ENCODE measurements at regions not wholly inside any gene's neighbourhood (a gene's known extent, or its start where the extent isn't known, plus 50 kb on each side); places are given as distances from the start of the nearest gene placed in this dataset.

- H3K9ac ChIP-seq (ENCODE audit: low read depth, low read length): no peak overlapping the region
- H3K4me3 ChIP-seq (ENCODE audit: low read depth, low read length): no peak overlapping the region
- H3K4me1 ChIP-seq (ENCODE audit: control insufficient read depth, insufficient read depth, low read length): peaks cover 11% of the 10 kb centered on the region
- no peaks in the 10 kb centered on the region for H3K27me3 ChIP-seq (ENCODE audit: control insufficient read depth, insufficient read depth, low read length)
- H3K9me3 ChIP-seq (ENCODE audit: control insufficient read depth, insufficient read depth, low read length): no peaks in the 10 kb centered on the region
- no peaks in the 10 kb centered on the region for H3K36me3 ChIP-seq (ENCODE audit: control insufficient read depth, insufficient read depth, low read length)
Observed at GRCh38 chr1:61000327-61000726, 82.0 kb upstream of the NFIA start.

- Histone ChIP-seq H3K9me3 (ENCODE audit: control insufficient read depth, insufficient read depth, low read length) (no peaks in the 10 kb centered on the region), H3K9ac (ENCODE audit: low read depth, low read length) (no peak overlapping the region)
Observed at GRCh38 chr1:60998786-60999185, 83.6 kb upstream of the NFIA start.

GRCh38 chr1:60994828-60995492 lies 87.4 kb upstream of the NFIA start:
- no peak overlapping the region for H3K9ac ChIP-seq (ENCODE audit: low read depth, low read length)
- no peaks in the 10 kb centered on the region for H3K36me3 ChIP-seq (ENCODE audit: control insufficient read depth, insufficient read depth, low read length)
- no peaks in the 10 kb centered on the region for H3K9me3 ChIP-seq (ENCODE audit: control insufficient read depth, insufficient read depth, low read length)
- no peaks in the 10 kb centered on the region for H3K4me1 ChIP-seq (ENCODE audit: control insufficient read depth, insufficient read depth, low read length)
- no peak overlapping the region for H3K4me3 ChIP-seq (ENCODE audit: low read depth, low read length)
- no peaks in the 10 kb centered on the region for H3K27me3 ChIP-seq (ENCODE audit: control insufficient read depth, insufficient read depth, low read length)

More at GRCh38 chr1:60998786-60999185, 83.6 kb upstream of the NFIA start:
- Histone ChIP-seq H3K4me3 (ENCODE audit: low read depth, low read length) (no peak overlapping the region), H3K27me3 (ENCODE audit: control insufficient read depth, insufficient read depth, low read length) (no peaks in the 10 kb centered on the region), H3K4me1 (ENCODE audit: control insufficient read depth, insufficient read depth, low read length) (no peaks in the 10 kb centered on the region), H3K36me3 (ENCODE audit: control insufficient read depth, insufficient read depth, low read length) (no peaks in the 10 kb centered on the region)

- Histone ChIP-seq H3K9me3 (ENCODE audit: control insufficient read depth, insufficient read depth, low read length) (no peaks in the 10 kb centered on the region), H3K4me1 (ENCODE audit: control insufficient read depth, insufficient read depth, low read length) (no peaks in the 10 kb centered on the region), H3K36me3 (ENCODE audit: control insufficient read depth, insufficient read depth, low read length) (no peaks in the 10 kb centered on the region), H3K9ac (ENCODE audit: low read depth, low read length) (no peak overlapping the region), H3K27me3 (ENCODE audit: control insufficient read depth, insufficient read depth, low read length) (no peaks in the 10 kb centered on the region), H3K4me3 (ENCODE audit: low read depth, low read length) (no peak overlapping the region)
Observed at GRCh38 chr1:60994369-60994768, 88.0 kb upstream of the NFIA start.

GRCh38 chr1:60992165-60992564 lies 90.2 kb upstream of the NFIA start:
- no peaks in the 10 kb centered on the region for H3K36me3 ChIP-seq (ENCODE audit: control insufficient read depth, insufficient read depth, low read length)

GRCh38 chr1:60990714-60991090 lies 91.7 kb upstream of the NFIA start:
- H3K9ac ChIP-seq (ENCODE audit: low read depth, low read length): no peak overlapping the region
- H3K4me1 ChIP-seq (ENCODE audit: control insufficient read depth, insufficient read depth, low read length): no peaks in the 10 kb centered on the region
- no peaks in the 10 kb centered on the region for H3K36me3 ChIP-seq (ENCODE audit: control insufficient read depth, insufficient read depth, low read length)
- H3K9me3 ChIP-seq (ENCODE audit: control insufficient read depth, insufficient read depth, low read length): no peaks in the 10 kb centered on the region
- no peaks in the 10 kb centered on the region for H3K27me3 ChIP-seq (ENCODE audit: control insufficient read depth, insufficient read depth, low read length)
- H3K4me3 ChIP-seq (ENCODE audit: low read depth, low read length): no peak overlapping the region

More at GRCh38 chr1:60992165-60992564, 90.2 kb upstream of the NFIA start:
- Histone ChIP-seq H3K9ac (ENCODE audit: low read depth, low read length) (no peak overlapping the region), H3K9me3 (ENCODE audit: control insufficient read depth, insufficient read depth, low read length) (no peaks in the 10 kb centered on the region), H3K27me3 (ENCODE audit: control insufficient read depth, insufficient read depth, low read length) (no peaks in the 10 kb centered on the region), H3K4me1 (ENCODE audit: control insufficient read depth, insufficient read depth, low read length) (no peaks in the 10 kb centered on the region), H3K4me3 (ENCODE audit: low read depth, low read length) (no peak overlapping the region)

GRCh38 chr1:60989749-60990713 lies 92.3 kb upstream of the NFIA start:
- Histone ChIP-seq H3K4me1 (ENCODE audit: control insufficient read depth, insufficient read depth, low read length) (no peaks in the 10 kb centered on the region), H3K9ac (ENCODE audit: low read depth, low read length) (no peak overlapping the region), H3K4me3 (ENCODE audit: low read depth, low read length) (no peak overlapping the region), H3K9me3 (ENCODE audit: control insufficient read depth, insufficient read depth, low read length) (no peaks in the 10 kb centered on the region), H3K36me3 (ENCODE audit: control insufficient read depth, insufficient read depth, low read length) (no peaks in the 10 kb centered on the region), H3K27me3 (ENCODE audit: control insufficient read depth, insufficient read depth, low read length) (no peaks in the 10 kb centered on the region)

GRCh38 chr1:60988891-60989290 lies 93.5 kb upstream of the NFIA start:
- Histone ChIP-seq H3K9me3 (ENCODE audit: control insufficient read depth, insufficient read depth, low read length) (no peaks in the 10 kb centered on the region), H3K4me1 (ENCODE audit: control insufficient read depth, insufficient read depth, low read length) (no peaks in the 10 kb centered on the region), H3K27me3 (ENCODE audit: control insufficient read depth, insufficient read depth, low read length) (no peaks in the 10 kb centered on the region), H3K4me3 (ENCODE audit: low read depth, low read length) (no peak overlapping the region), H3K36me3 (ENCODE audit: control insufficient read depth, insufficient read depth, low read length) (no peaks in the 10 kb centered on the region), H3K9ac (ENCODE audit: low read depth, low read length) (no peak overlapping the region)

GRCh38 chr1:60987904-60988303 lies 94.5 kb upstream of the NFIA start:
- Histone ChIP-seq H3K4me3 (ENCODE audit: low read depth, low read length) (no peak overlapping the region), H3K4me1 (ENCODE audit: control insufficient read depth, insufficient read depth, low read length) (no peaks in the 10 kb centered on the region), H3K36me3 (ENCODE audit: control insufficient read depth, insufficient read depth, low read length) (no peaks in the 10 kb centered on the region), H3K9ac (ENCODE audit: low read depth, low read length) (no peak overlapping the region), H3K27me3 (ENCODE audit: control insufficient read depth, insufficient read depth, low read length) (no peaks in the 10 kb centered on the region), H3K9me3 (ENCODE audit: control insufficient read depth, insufficient read depth, low read length) (no peaks in the 10 kb centered on the region)

- Histone ChIP-seq H3K4me1 (ENCODE audit: control insufficient read depth, insufficient read depth, low read length) (no peaks in the 10 kb centered on the region), H3K9ac (ENCODE audit: low read depth, low read length) (no peak overlapping the region), H3K4me3 (ENCODE audit: low read depth, low read length) (no peak overlapping the region), H3K36me3 (ENCODE audit: control insufficient read depth, insufficient read depth, low read length) (no peaks in the 10 kb centered on the region), H3K27me3 (ENCODE audit: control insufficient read depth, insufficient read depth, low read length) (no peaks in the 10 kb centered on the region), H3K9me3 (ENCODE audit: control insufficient read depth, insufficient read depth, low read length) (no peaks in the 10 kb centered on the region)
Observed at GRCh38 chr1:60984062-60984799, 98.1 kb upstream of the NFIA start.

- no peak overlapping the region for H3K4me3 ChIP-seq (ENCODE audit: low read depth, low read length)
- H3K9ac ChIP-seq (ENCODE audit: low read depth, low read length): no peak overlapping the region
- H3K4me1 ChIP-seq (ENCODE audit: control insufficient read depth, insufficient read depth, low read length): no peaks in the 10 kb centered on the region
- H3K36me3 ChIP-seq (ENCODE audit: control insufficient read depth, insufficient read depth, low read length): no peaks in the 10 kb centered on the region
- no peaks in the 10 kb centered on the region for H3K9me3 ChIP-seq (ENCODE audit: control insufficient read depth, insufficient read depth, low read length)
- no peaks in the 10 kb centered on the region for H3K27me3 ChIP-seq (ENCODE audit: control insufficient read depth, insufficient read depth, low read length)
Observed at GRCh38 chr1:60983701-60984061, 98.7 kb upstream of the NFIA start.
